ENCODE measurements at regions not wholly inside any gene's neighbourhood (a gene's known extent, or its start where the extent isn't known, plus 50 kb on each side); places are given as distances from the start of the nearest gene placed in this dataset.
"Not testable (repeated sequence)": the region's sequence is repeated elsewhere in the genome, so short reads cannot be mapped to it uniquely, and the experiment has no call there.

DNA sequence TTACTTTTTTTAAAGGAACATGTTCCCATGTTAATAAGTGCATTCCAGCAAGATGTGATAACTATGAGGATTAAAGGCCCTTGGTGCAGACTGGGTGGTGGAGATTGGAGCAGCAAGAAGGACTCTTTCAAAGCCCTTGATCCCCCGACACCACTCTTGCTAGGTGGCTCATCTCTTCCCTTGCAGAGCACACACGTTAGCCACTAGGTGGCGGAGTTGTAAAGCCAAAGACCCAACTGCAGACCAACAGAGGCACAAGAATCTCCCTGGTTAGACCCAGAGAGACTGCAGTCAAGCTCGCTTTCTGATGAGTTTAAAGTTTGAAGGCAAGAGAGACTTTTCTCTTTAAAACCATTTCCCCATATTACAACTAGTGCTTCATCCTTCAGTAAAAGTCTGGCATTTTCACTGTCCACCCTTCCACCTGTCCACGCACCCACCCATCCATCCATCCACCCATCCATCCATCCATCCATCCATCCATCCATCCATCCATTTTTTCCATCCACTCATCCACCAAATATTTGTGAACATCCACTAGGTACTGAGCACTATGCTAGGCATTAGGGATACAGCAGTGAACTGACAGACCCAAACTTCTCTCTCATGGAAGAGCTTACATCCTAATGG, 226.9 kb downstream of the MSX2 start:
- Histone ChIP-seq H3K27ac (no peak overlapping the region), H3K4me1 (no peaks in the 10 kb centered on the region), H3K27me3 (no peaks in the 10 kb centered on the region), H3K4me3 (no peak overlapping the region), H3K9me3 (no peaks in the 10 kb centered on the region), H3K36me3 (no peaks in the 10 kb centered on the region)
- TF ChIP-seq, protein P1, sequence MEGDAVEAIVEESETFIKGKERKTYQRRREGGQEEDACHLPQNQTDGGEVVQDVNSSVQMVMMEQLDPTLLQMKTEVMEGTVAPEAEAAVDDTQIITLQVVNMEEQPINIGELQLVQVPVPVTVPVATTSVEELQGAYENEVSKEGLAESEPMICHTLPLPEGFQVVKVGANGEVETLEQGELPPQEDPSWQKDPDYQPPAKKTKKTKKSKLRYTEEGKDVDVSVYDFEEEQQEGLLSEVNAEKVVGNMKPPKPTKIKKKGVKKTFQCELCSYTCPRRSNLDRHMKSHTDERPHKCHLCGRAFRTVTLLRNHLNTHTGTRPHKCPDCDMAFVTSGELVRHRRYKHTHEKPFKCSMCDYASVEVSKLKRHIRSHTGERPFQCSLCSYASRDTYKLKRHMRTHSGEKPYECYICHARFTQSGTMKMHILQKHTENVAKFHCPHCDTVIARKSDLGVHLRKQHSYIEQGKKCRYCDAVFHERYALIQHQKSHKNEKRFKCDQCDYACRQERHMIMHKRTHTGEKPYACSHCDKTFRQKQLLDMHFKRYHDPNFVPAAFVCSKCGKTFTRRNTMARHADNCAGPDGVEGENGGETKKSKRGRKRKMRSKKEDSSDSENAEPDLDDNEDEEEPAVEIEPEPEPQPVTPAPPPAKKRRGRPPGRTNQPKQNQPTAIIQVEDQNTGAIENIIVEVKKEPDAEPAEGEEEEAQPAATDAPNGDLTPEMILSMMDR (IDR thresholded peaks at IDR 0.05), result peak; percentile 49 to 72 (median 58)
- no peak for TF ChIP-seq POLR2A (IDR thresholded peaks at IDR 0.05)
- DNase-seq (ENCODE audit: extremely low spot score in 2 of 2), result no peak
- intact Hi-C loops (cut with DNase I), result loop anchor here (5.0 kb wide), 1 partner anchor 491 kb away; the partner anchor contains the start of gene DRD1

DNA sequence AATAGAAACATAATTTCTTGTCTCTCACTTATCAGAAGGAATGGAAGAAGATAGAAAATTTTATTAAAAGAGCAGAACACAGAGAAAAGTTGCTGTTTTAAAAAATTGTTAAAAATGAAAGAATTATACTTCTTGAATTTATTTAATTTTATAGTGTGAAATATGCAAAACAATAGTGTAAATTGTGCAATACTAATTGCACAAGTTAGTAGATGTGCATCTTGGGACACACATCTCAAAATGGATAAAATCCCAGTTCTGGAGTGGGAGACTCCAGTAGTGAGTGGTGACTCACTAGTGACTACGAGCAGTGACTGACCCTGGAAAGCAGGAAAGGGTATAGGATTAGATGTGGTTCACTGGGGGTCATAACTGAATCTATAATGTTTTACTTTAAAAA, 223.2 kb downstream of the MSX2 start:
- TF ChIP-seq POLR2AphosphoS5 (IDR thresholded peaks at IDR 0.05; ENCODE audit: insufficient read depth in 1 of 2, low read depth in 1 of 2) (no peak), POLR2A (IDR thresholded peaks at IDR 0.05) (no peak)
- TF ChIP-seq, protein P1 (IDR thresholded peaks at IDR 0.05), result no peak

DNA sequence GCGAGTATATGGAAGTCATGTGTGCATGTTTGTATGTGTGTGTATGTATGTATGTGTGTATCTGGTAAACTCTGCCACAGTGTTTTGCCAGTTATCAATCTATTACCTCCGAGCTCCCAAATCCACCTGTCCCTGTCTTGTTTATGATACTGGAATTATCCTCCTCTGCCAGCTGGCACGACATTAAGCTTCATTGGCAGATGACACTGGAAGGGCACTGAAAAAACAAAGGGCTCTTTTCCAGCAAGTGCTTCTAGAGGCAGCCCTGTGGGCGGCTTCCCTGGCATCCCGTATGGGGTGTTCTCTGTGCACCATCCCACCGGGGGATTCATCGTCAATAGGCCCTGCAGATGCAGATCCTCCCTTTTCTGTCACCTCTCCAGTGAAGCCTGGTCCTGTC, 221.5 kb downstream of the MSX2 start:
- intact Hi-C loops (cut with DNase I), result no loop called here
- Histone ChIP-seq H3K4me3 (no peak overlapping the region), H3K4me1 (no peaks in the 10 kb centered on the region), H3K9me3 (no peaks in the 10 kb centered on the region), H3K27ac (no peak overlapping the region), H3K27me3 (no peaks in the 10 kb centered on the region), H3K36me3 (no peaks in the 10 kb centered on the region)
- TF ChIP-seq, protein P1 (IDR thresholded peaks at IDR 0.05), result no peak
- no peak for TF ChIP-seq POLR2AphosphoS5 (IDR thresholded peaks at IDR 0.05; ENCODE audit: insufficient read depth in 1 of 2, low read depth in 1 of 2)
- no peak for TF ChIP-seq POLR2A (IDR thresholded peaks at IDR 0.05)
- DNase-seq (ENCODE audit: extremely low spot score in 2 of 2), result no peak

More for the DNA sequence above, 223.2 kb downstream of the MSX2 start:
- no peaks in the 10 kb centered on the region for H3K9me3 ChIP-seq
- no peaks in the 10 kb centered on the region for H3K36me3 ChIP-seq
- DNase-seq (ENCODE audit: extremely low spot score in 2 of 2), result no peak
- no peaks in the 10 kb centered on the region for H3K27me3 ChIP-seq
- intact Hi-C loops (cut with DNase I), result no loop called here
- no peak overlapping the region for H3K27ac ChIP-seq
- no peaks in the 10 kb centered on the region for H3K4me1 ChIP-seq
- no peak overlapping the region for H3K4me3 ChIP-seq

DNA sequence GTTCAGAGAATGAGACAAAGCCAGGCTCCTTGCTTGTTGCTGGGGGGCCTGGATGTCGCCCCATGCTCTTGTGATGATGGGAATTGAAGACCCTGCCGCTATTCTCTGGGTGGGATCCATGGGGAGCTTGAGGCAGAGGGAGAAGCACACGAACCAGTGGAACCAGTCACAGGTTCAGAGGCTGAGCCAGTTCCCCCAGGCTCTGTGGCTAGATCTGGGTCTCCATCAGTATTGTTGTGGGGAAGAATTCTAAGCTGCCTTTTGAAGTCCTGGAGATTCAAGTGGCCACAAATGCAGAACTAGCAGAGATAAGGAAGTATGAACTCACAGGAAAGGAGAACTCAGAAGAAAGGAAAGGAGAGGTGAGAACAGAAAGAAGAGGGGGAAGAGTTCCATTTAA, 219.4 kb downstream of the MSX2 start:
- Histone ChIP-seq H3K4me3 (no peak overlapping the region), H3K4me1 (no peaks in the 10 kb centered on the region), H3K27ac (no peak overlapping the region), H3K27me3 (no peaks in the 10 kb centered on the region), H3K9me3 (no peaks in the 10 kb centered on the region), H3K36me3 (no peaks in the 10 kb centered on the region)
- TF ChIP-seq, protein P1 (IDR thresholded peaks at IDR 0.05), result no peak
- TF ChIP-seq POLR2AphosphoS5 (IDR thresholded peaks at IDR 0.05; ENCODE audit: insufficient read depth in 1 of 2, low read depth in 1 of 2) (no peak), POLR2A (IDR thresholded peaks at IDR 0.05) (no peak)
- intact Hi-C loops (cut with DNase I), result no loop called here
- DNase-seq (ENCODE audit: extremely low spot score in 2 of 2), result no peak

DNA sequence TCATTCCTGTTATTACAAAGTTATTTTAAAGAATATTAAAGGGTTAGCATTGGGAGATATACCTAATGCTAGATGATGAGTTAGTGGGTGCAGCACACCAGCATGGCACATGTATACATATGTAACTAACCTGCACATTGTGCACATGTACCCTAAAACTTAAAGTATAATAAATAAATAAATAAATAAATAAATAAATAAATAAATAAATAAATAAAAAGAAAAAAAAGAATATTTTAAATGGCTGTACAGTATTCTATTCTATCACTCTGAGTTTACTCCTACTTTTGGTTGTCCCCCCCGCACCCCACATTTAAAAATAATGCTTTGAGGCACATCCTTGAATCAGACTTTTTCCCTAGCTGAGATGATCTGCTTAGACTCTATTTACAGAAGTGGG, 218.6 kb downstream of the MSX2 start:
- H3K27ac ChIP-seq; H3K36me3 ChIP-seq; H3K4me3 ChIP-seq; DNase-seq (ENCODE audit: extremely low spot score in 2 of 2); H3K9me3 ChIP-seq; H3K27me3 ChIP-seq; intact Hi-C loops (cut with DNase I); H3K4me1 ChIP-seq: not testable (repeated sequence)
